ENCODE measurements at regions not wholly inside any gene's neighbourhood (a gene's known extent, or its start where the extent isn't known, plus 50 kb on each side); places are given as distances from the start of the nearest gene placed in this dataset.

- DNase-seq (ENCODE audit: low spot score): no peak
These were observed 168.4 kb upstream of the AVPR1A start for GRCh38 chr12:63319386-63319785.

- DNase-seq (ENCODE audit: low spot score): no peak
These were observed 167.9 kb upstream of the AVPR1A start for GRCh38 chr12:63318933-63319332.

GRCh38 chr12:63318313-63318712 lies 167.3 kb upstream of the AVPR1A start:
- no peak for DNase-seq (ENCODE audit: low spot score)

GRCh38 chr12:63317880-63318279 lies 166.9 kb upstream of the AVPR1A start:
- no peak for DNase-seq (ENCODE audit: low spot score)

DNA sequence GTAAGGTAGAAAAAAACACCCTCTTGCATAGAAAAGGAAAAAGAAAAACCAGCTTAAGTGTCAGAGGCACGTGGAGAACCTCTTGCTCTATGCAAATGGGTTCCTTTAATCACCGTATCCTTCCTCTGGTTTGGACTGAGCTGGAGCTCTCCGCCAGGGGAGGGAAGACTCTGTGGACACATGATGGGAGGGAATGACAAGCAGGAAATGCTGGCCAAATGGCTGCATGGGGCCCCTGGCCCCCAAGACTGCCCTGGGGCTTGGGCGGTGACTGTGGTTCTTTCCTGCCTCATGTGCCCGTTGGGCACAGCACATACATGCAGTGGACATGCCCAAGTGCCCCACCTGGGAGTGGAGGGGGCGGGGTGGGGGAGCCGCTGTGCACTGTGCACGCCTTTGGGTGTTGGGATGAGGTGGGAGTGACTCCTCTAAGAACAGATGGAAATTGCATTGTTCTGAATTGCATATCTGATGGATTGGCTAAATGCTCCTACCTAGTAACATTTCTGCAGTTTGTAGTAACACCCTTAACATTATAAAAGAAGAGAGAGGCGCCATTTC lies 166.4 kb upstream of the AVPR1A start:
- no peak for DNase-seq (ENCODE audit: low spot score)

DNA sequence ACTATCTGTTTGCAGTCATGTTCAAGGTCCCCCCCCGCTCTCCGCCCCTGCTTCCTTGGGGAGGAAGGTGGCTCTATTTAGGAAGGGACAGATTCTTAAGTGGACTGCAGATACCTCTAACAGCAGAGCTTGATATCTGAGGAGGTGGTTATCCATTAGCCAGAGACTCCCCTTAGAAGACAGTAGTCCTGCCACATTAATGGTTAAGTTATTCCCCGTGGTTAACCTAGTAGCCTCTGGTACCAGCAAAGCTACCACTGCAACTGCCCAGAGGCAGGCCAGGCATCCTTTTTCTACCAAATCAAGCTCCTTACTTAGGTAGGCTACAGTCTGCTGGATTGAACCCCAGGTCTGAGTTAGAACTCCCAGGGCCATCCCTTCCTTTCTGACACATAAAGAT lies 162.1 kb upstream of the AVPR1A start:
- no peak for DNase-seq (ENCODE audit: low spot score)

DNA sequence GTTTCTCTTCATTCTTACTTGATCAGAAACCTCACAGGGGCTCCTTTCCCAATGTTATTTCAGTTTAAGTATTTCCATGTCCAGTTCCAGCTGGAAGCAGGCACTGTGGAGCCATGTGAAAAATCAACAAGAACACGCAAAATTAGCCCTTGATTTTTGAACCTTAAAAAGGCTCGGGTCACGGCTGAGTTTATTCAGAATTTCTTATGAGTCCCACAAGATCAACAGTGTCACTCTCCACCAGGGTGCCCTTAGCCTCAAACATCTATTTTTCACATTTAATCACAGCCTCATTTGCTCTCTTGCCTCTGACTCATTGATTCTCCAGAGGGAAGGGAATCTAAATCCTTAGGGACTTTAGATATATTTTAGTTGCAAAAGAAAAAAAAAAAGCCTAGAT lies 157.7 kb upstream of the AVPR1A start:
- no peak for DNase-seq (ENCODE audit: low spot score)

- no peak for DNase-seq (ENCODE audit: low spot score)
These were observed 156.8 kb upstream of the AVPR1A start for GRCh38 chr12:63307849-63308248.

- DNase-seq (ENCODE audit: low spot score): no peak
These were observed 155.2 kb upstream of the AVPR1A start for GRCh38 chr12:63305901-63306875.

DNA sequence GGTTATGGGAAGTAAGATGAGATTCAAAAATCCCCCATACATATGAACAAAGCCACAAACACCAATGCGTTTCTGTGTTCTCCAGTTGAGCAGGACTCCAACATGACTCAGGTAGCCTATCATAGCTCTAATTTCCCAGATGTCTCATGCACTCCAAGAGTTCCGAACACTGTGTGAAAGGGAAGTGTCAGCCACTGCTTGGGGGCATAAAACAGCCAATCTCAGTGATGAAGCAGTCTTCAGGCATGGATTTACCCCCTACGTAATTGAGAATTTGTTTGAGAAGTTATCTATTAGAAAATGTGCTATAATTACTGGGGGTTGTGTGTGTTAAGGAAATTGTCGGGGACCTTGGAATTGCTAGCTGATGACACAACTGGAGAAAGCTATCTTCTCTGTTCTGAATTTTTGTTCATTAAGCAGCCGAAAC lies 153.9 kb upstream of the AVPR1A start:
- no peak for DNase-seq (ENCODE audit: low spot score)

DNA sequence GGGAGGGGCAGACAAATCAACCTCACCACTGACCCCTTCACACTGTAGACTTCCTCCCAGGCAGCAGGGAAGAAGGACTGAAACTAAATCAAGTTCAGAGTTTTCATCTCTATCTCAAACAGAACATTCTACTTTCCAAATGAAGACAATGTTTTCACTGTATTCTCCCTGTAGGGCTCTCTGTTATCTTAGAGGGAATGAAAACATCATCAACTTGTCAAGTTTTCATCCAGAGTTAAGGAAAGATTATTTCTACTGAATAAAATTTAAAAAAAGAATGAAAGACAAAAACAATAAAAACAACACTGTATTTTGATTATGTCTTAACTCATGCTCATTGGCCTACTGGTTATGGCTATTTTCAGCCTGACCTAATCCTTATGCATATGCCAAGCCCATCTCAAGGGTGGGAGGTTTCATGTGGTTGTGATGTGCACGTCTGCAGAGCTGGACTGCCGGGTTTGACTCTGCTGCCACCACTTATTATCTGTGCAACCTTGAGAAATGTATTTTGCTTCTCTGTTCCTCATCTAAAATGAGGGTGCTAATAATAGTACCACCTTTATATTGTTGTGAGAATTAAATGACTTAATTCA lies 152.0 kb upstream of the AVPR1A start:
- DNase-seq (ENCODE audit: low spot score): no peak

DNA sequence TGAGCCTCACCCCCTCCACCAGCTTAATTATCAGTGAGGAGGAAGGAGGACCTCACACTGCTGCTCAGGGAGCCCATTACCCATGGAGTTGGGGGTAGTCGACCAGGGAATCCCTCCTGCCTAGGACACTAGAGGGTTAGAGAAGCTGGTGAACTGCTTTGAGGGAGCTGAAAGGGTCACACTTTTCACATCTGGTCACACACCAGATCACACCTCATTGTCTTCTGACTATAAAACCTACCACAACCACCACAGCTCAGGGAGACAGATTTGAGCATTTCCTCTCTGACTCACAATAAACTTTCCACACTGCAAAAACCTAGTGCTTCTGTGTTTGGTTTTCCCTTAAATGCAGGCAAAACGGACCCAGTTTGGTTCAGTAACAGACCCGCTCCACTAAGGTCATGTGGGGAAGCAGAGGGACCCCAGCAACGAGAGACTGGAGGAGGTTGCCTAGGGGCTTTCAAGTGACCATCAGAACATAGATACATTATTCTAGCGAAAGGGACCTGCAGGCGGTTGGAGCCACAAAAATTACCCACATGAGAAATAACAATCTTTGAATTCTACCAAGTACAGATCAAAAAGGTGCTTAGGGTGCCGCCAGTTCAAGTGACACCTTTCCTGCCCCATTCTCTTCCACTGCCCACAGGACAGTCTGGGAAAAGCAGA lies 151.4 kb upstream of the AVPR1A start:
- no peak for DNase-seq (ENCODE audit: low spot score)

GRCh38 chr12:63301311-63301710 lies 150.3 kb upstream of the AVPR1A start:
- no peak for DNase-seq (ENCODE audit: low spot score)

DNA sequence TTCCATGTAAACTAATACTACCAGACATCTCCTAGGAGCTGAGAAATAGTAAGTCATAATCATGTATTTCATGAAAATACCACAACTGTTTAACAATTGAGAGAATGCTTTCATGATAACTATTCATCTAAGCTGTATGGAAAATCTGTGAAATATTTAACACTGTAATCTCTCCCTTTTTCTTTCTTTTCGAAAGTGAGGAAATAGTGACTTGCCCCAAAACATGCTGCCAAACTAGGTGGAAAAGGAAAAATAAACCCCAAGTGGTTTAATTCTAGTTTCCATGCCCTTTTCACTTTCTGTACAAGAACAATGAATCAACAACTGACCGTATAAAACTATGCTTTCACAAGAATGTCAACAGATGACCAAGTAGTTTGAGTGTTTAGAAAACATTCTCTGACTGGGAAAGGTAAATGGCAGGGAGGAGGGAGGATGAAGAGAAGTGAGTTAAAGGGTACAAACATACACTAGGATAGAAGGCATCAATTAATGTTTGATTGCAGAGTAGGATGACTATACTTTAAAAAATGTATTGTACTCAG lies 147.5 kb upstream of the AVPR1A start:
- DNase-seq (ENCODE audit: low spot score): no peak

- DNase-seq (ENCODE audit: low spot score): no peak
These were observed 143.3 kb upstream of the AVPR1A start for GRCh38 chr12:63294327-63294632.

DNA sequence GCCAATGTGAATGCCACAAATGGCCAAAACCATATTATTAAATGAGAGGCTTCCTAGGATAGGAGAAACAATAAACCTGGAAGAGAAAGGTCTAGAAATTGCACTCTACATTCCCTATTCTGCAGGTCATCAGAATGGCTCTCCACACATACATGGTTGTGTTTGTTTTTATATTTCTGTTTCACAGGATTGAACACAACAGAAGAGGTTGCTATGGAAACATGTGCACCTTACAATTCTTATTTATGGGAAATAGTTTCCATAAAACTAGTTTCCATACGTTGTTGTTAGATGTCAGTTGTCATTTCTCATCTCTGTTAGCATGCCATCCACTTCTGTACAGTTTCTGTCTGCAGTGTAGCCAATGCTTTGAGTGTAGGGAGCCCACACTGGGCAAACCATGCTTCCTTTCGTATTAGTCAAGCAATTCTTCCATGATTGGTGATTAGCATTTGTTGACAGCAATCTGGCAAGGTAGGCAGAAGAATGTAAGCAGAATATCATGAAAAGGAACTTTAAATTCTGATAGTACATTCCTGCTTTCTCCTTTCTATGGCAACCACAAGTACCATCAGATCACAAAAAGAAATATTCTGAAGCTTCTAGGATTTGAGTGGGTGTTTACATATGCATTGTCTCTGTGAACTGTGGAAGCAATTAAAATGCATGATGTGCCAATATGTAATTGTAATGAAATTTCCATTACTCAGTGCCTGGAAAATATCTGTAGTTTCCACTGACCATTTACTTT lies 141.6 kb upstream of the AVPR1A start:
- no peak for DNase-seq (ENCODE audit: low spot score)

GRCh38 chr12:63276537-63277365 lies 125.8 kb upstream of the AVPR1A start:
- peak; percentile 25 for DNase-seq (ENCODE audit: low spot score)

GRCh38 chr12:63266988-63267387 lies 116.0 kb upstream of the AVPR1A start:
- DNase-seq (ENCODE audit: low spot score): no peak

- no peak for DNase-seq (ENCODE audit: low spot score)
These were observed 113.6 kb upstream of the AVPR1A start for GRCh38 chr12:63264629-63265028.

GRCh38 chr12:63250486-63250885 lies 99.5 kb upstream of the AVPR1A start:
- DNase-seq (ENCODE audit: low spot score): no peak

GRCh38 chr12:63238892-63239291 lies 87.9 kb upstream of the AVPR1A start:
- DNase-seq (ENCODE audit: low spot score): no peak
